NCI-H2081 treated with DMSO at 0.1 percent for 48 hours (cell line): ENCODE measurements at regions not wholly inside any gene's neighbourhood (a gene's known extent, or its start where the extent isn't known, plus 50 kb on each side); places are given as distances from the start of the nearest gene placed in this dataset.
"Not testable (repeated sequence)": the region's sequence is repeated elsewhere in the genome, so short reads cannot be mapped to it uniquely, and the experiment has no call there.

Experiments
- DNase-seq: peaks from one replicate; lab custom pipeline; 2025; lab: John Stamatoyannopoulos, UW

DNA sequence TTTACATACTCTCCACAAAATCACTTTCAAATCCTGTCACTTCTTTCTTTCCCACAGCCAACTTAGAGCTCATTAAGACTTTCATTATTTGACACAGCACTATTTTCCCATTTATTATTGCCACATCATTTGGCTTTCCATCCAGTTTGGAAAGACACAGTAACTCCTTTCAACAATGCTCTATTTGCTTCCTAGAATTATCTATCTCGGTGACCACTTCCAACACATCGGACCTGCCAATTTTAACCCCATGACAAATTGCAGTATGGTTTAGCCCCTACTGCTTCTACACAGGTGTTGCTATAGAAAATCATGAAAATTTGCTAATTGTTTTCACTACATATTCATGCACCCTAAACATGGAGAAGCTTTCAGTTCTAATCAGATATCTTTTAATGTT, 190.6 kb upstream of the COX7C start:
- DNase-seq, result no peak

- DNase-seq, result no peak
These were observed 178.1 kb upstream of the COX7C start for GRCh38 chr5:86439593-86440110.

- DNase-seq, result no peak
These were observed 175.6 kb upstream of the COX7C start for GRCh38 chr5:86442036-86442745.

- no peak for DNase-seq
These were observed 170.4 kb upstream of the COX7C start for GRCh38 chr5:86447362-86447761.

DNA sequence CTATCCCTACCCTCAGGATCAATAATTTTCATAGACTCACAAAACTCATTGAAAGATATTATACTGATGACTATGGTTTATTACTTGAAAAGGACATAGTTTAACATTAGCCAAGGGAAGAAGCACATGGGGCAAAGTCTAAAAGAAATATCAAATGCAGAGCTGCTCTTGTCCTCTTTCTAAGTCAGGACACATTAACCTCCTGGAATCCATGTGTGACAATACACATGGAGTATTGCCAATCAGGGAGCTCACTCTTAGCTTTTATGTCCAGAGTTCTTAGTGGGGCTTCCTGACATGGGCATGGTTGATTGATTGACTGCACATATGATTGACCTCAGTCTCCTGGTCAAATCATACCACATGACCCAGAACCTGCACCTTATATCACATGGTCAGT, 165.5 kb upstream of the COX7C start:
- no peak for DNase-seq

DNA sequence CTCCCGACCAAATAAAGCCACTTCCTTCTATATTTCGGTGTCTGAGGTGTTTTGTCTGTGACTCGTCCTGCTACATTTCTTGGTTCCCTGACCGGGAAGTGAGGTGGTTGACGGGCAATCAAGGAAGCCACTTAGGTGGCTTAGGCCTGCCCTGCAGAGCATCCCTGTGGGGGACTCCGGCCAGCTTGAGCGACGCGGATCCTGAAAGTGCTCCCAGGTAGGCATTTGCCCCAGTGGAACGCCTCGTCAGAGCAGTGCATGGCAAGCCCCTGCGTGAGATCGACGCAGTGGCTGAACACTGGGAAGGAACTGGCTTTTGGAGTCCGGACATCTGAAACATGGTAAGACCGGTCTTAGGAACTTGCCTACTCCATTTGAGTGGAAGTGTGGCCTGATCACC, 157.2 kb upstream of the COX7C start:
- no peak for DNase-seq

GRCh38 chr5:86461169-86461956, 156.4 kb upstream of the COX7C start:
- no peak for DNase-seq

DNA sequence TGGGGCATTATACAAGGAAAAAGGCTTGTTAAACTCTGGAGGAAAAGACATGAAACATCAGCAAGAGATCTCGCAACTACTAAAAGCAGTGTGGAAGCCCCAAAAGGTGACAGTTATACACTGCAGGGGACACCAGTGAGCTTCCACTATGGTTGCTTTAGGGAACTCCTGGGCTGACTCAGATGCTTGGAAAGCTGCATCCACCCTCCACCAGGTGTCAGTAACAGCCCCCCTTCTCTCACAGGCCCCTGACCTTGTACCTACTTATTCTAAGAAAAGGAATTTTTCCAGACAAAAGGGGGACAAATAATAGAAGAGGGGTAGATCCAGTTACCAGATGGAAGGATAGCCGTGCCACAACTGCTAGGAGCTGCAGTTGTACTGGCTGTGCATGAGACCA, 154.4 kb upstream of the COX7C start:
- DNase-seq, result no peak

GRCh38 chr5:86465052-86465838, 152.5 kb upstream of the COX7C start:
- DNase-seq, result no peak

GRCh38 chr5:86466721-86467120, 151.0 kb upstream of the COX7C start:
- DNase-seq, result not testable (repeated sequence)

DNA sequence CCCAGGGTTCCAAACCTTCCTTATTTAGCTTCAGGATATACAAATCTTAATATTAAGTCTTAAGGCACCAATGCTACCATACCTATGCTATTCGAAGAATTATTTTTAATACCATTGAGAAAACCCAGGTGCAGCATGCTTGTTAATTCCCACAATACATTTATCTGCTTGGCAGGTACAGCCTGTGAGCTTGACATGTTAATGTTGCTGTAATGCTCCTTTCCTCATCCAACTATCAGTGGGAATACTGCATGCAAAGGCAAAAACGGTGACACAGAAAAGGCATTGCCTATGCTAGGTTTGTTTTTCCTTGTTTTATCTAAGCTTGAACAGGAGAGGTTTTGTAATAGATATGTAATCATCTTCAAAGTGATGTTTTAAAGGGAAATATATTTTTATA, 135.7 kb upstream of the COX7C start:
- no peak for DNase-seq

DNA sequence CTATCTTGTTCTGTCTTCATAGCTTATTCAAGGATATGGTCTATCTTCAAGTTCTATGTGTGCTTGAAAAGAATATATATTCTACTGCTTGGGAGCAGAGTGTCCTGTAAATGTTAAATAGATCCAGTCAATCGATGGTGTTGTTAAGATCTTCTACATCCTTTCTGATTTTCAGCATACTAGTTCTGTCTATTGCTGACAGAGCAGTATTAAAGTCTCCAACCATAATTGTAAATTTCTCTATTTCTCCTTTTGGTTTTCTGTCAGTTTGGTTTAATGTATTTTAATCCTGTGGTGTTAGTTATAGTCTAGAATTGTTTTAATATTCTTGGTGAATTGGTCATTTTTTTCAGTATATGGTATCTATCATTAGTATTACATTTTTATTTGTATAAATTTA, 124.0 kb upstream of the COX7C start:
- no peak for DNase-seq

- DNase-seq, result no peak
These were observed 116.8 kb upstream of the COX7C start for GRCh38 chr5:86500947-86501346.

DNA sequence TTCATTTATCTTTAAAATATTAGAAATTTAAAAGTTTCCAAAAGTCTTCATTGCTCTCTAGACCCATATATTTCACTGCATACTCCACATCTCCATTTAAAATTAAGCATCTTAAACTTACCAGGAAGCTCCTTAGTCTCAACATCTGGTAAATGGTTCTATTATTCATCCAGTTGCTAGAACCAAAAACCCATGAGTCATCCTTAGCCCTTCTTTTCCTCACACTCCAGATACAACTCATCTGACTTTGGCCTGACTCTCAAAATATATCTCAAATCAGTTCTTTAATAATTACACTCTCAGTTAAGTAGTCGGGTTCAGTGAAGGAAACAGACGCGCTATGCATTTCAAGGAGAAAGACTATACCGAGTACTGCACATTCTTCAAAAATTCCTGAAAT, 110.2 kb upstream of the COX7C start:
- DNase-seq, result no peak

- not testable (repeated sequence) for DNase-seq
These were observed 107.3 kb upstream of the COX7C start for GRCh38 chr5:86510330-86510915.

GRCh38 chr5:86523718-86524117, 94.0 kb upstream of the COX7C start:
- no peak for DNase-seq

GRCh38 chr5:86525622-86526021, 92.1 kb upstream of the COX7C start:
- DNase-seq, result no peak

- no peak for DNase-seq
These were observed 90.9 kb upstream of the COX7C start for GRCh38 chr5:86526811-86527348.

DNA sequence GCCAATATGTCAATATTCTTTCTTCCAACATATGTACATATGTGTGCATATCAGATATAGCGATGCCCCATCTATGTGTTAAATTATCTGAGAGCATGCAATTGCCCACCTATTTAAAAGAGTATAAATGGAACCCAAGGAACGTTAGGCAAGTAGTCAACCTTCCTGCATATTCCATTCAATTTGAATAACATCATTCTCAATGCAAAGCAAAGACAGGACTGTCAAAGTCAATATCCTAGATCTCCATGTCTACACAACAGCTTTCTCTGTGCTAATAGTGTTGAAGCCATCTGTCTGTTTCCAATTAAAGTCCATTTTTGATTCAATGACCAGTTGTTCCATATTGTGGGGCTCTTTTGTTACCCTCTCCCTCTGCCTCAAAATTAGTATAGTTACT, 85.3 kb upstream of the COX7C start:
- no peak for DNase-seq

DNA sequence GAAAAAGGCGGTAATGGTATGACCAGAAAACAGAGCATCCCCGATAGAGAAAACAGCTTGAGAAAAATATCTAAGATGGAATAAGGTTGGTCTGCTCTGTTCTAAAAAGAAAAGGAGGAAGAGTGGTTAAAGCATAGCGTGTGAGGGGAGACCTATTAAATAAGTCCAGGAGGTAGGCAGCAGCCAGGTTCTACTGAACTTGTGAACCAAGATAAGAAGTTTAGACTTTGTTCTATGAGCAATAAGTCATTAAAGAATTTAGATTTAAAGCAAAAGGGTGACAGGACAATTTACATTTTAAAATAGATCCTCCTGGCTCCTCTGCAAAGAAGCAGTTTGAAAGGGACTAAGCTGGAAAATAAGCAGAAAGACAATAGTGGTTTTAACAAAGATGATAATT, 81.3 kb upstream of the COX7C start:
- DNase-seq, result no peak

DNA sequence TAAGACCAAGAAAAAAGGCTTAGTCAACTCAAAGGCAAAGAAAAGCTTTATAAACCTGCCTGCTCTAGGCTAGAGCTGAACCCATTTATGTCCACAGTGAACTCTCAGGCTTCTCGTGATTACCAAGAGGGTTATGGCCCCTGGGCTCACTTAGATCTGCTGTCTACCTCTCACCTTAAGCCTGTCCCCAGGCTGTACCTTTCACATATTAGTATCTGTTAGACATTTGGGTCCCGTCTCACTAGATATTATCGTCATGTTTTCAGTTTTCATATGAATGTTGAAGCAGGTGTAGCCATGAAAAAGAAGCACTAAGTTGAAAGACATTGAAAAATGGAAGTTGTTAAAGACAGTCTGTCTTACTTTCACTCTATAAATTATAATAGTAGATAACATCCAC, 75.2 kb upstream of the COX7C start:
- DNase-seq, result no peak

- DNase-seq, result no peak
These were observed 71.7 kb upstream of the COX7C start for GRCh38 chr5:86546044-86546443.
